ENCODE measurements at regions not wholly inside any gene's neighbourhood (a gene's known extent, or its start where the extent isn't known, plus 50 kb on each side); places are given as distances from the start of the nearest gene placed in this dataset.

DNA sequence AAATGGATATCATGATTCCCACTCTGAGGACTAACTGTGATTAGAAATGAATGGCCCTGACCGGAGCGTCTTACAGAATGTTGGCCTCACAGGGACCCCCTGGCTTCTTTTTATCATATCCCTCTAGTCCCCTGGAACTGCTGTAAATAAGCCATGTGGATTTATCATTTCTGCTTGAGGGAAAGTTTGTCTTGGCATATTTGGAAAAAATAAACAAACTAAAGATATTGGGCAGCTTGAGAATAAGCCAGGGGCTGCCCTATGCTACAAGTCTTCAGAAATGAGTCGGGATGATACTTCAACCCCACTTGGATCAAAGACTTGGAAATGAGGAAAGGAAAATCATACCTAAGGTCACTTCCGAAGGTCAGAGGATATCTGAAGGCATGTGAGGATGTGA, 179.1 kb downstream of the THBS2 start:
- in situ Hi-C loops (cut with HindIII; ENCODE audit: low pct_unique_long_range_greater_than_20kb, low sequenced_read_pairs): no loop called here
- no peak for DNase-seq (ENCODE audit: low read depth, low spot score)

DNA sequence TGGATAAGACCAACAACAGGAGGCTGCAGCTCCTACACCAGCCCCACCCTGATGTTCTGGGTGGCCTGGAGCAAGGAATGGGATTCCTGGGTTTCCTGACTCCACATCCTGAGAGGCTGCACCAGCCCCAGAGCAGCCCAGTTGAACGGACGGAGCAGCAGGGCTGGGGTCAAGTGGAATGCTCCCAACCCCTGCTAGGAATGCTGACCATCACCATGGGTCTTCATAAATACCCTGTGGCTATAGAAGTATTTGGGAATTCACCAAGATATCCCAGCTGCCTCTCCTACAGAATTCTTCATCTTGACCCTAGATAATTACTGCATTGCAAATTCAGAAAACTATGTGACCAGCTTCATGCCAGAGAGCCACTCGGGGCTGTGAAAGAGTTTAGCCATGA, 180.3 kb downstream of the THBS2 start:
- in situ Hi-C loops (cut with HindIII; ENCODE audit: low pct_unique_long_range_greater_than_20kb, low sequenced_read_pairs): no loop called here
- no peak for DNase-seq (ENCODE audit: low read depth, low spot score)

DNA sequence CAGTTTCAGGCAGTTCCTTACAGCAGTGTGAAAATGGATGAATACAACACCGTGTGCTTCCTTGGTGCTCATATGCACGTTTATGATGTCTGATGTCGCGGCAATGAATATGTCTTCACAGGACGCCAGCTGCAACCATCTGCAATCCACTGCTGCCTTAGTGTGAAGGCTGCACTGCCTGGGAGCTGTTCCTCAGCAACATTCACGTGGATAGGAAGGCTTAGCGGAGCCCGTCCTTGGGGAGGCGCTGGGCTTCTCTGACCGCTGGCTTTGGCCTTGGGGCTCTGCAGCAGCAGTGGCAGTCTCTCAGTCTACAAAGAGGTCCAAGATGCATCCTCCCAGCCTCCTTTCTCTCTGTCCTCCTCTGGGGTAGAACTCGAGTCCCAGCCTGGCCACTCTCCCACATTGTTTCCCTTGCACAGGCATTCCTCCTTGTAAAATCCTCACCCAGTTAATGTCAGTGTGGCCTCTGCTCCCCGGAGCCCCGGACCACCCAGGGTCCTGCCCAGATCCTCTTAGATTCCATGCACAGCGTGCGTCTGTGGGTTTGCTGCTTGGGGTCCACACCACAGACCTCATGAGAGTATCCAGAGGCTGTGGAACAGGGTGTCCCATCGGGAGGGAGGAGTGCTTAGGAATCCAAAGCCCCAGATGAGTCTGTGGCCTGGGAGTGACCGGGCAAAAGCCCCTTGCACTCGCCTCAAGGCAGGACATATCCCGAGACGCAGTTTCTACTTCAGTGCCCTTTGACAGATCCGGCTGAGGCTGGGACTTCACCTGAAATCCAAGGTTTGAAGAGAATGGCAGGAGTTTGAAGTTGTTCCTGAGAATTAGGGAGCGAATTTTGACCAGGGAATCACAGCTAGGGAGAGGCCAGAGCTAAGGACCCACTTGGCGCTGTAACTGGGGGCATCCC, 181.3 kb downstream of the THBS2 start:
- in situ Hi-C loops (cut with HindIII; ENCODE audit: low pct_unique_long_range_greater_than_20kb, low sequenced_read_pairs): no loop called here
- DNase-seq (ENCODE audit: low read depth, low spot score): no peak

GRCh38 chr6:169071394-169071793, 182.3 kb downstream of the THBS2 start:
- in situ Hi-C loops (cut with HindIII; ENCODE audit: low pct_unique_long_range_greater_than_20kb, low sequenced_read_pairs): no loop called here
- peak; percentile 10 for DNase-seq (ENCODE audit: low read depth, low spot score)

- peak; percentile 96 for DNase-seq (ENCODE audit: low read depth, low spot score)
- in situ Hi-C loops (cut with HindIII; ENCODE audit: low pct_unique_long_range_greater_than_20kb, low sequenced_read_pairs): no loop called here
Measured at GRCh38 chr6:169070506-169071176, 183.0 kb downstream of the THBS2 start.

DNA sequence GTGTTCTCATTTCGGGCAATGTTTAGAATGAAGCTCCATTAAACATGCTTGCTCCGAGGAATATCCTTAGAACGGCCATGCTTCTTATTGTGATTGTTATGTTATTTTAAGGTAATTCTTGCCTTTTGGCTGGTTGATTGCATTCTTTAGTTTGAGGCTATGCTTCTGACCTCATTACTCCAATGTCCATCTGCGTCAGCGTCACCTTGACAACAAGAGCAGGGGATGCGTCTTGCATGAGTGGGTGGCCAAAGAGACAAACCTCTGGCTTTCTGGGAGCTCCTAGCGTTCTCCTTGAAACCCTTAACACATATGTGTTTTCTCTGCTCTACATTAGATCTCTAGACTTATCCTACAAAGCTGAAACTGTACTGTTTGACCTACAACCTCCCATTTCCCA, 184.3 kb downstream of the THBS2 start:
- DNase-seq (ENCODE audit: low read depth, low spot score): no peak
- in situ Hi-C loops (cut with HindIII; ENCODE audit: low pct_unique_long_range_greater_than_20kb, low sequenced_read_pairs): no loop called here

- no peak for DNase-seq (ENCODE audit: low read depth, low spot score)
- in situ Hi-C loops (cut with HindIII; ENCODE audit: low pct_unique_long_range_greater_than_20kb, low sequenced_read_pairs): no loop called here
Measured at GRCh38 chr6:169064194-169064593, 189.5 kb downstream of the THBS2 start.

DNA sequence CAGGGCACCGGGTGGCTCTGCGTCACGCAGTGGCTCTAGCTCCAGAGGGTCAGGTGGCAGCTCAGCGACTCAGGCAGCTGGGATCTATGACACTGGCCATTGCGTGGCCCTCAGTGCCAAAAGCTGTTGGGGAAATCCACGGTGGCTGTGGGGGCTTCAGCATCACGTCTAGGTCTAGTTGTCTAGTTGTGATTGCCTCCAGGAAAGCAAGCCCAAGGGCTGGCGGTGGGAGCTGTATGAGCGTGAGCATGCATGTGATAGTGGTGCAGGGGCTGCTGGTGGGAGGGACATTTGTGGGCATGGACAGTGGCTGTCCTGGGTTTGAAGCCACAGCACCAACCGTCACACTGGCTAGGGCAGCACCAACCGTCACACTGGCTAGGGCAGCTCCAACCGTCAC, 191.4 kb downstream of the THBS2 start:
- in situ Hi-C loops (cut with HindIII; ENCODE audit: low pct_unique_long_range_greater_than_20kb, low sequenced_read_pairs): no loop called here
- DNase-seq (ENCODE audit: low read depth, low spot score): no peak

DNA sequence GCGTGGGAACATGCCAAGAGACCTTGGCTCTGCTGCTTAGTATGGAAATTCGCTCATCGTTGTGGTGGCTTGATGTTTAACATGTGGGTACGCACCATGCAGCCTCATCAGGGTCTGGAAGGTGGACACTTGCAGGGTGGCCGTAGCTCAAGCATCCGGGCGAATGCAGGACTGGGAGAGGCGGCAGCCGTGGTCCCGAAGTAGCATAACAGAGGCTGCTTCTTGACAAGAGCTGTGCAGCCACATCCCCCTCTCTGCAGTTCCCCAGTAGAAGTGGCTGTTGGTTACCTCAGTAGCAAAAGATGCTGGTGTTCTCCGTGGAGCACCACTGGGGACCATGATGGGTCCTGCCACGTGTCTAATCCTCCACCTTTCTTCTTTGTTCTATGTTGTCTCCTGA, 195.0 kb downstream of the THBS2 start:
- DNase-seq (ENCODE audit: low read depth, low spot score): no peak
- in situ Hi-C loops (cut with HindIII; ENCODE audit: low pct_unique_long_range_greater_than_20kb, low sequenced_read_pairs): no loop called here

GRCh38 chr6:169052462-169052861, 201.2 kb downstream of the THBS2 start:
- in situ Hi-C loops (cut with HindIII; ENCODE audit: low pct_unique_long_range_greater_than_20kb, low sequenced_read_pairs): no loop called here
- no peak for DNase-seq (ENCODE audit: low read depth, low spot score)

GRCh38 chr6:169051371-169051770, 202.3 kb downstream of the THBS2 start:
- in situ Hi-C loops (cut with HindIII; ENCODE audit: low pct_unique_long_range_greater_than_20kb, low sequenced_read_pairs): no loop called here
- no peak for DNase-seq (ENCODE audit: low read depth, low spot score)

DNA sequence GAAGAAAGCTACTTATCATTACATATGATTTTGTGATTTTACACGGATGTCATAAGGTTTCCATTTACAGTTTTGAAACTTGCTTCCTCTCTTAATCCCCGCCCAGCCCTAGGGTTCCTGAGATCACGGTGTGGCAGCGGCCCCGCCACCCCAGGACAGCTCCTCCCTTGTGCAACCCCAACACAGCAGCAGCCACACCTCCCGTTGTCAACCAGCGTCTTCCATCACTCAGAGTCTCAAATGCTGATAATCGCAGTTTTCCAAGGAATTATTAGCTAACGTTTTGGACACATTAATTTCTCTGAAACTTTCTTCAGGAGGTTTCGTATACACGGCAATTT, 204.8 kb downstream of the THBS2 start:
- no peak for DNase-seq (ENCODE audit: low read depth, low spot score)
- in situ Hi-C loops (cut with HindIII; ENCODE audit: low pct_unique_long_range_greater_than_20kb, low sequenced_read_pairs): no loop called here

- in situ Hi-C loops (cut with HindIII; ENCODE audit: low pct_unique_long_range_greater_than_20kb, low sequenced_read_pairs): no loop called here
- DNase-seq (ENCODE audit: low read depth, low spot score): no peak
Measured at GRCh38 chr6:169048185-169048864, 205.3 kb downstream of the THBS2 start.

GRCh38 chr6:169047345-169047744, 206.3 kb downstream of the THBS2 start:
- in situ Hi-C loops (cut with HindIII; ENCODE audit: low pct_unique_long_range_greater_than_20kb, low sequenced_read_pairs): no loop called here
- no peak for DNase-seq (ENCODE audit: low read depth, low spot score)

DNA sequence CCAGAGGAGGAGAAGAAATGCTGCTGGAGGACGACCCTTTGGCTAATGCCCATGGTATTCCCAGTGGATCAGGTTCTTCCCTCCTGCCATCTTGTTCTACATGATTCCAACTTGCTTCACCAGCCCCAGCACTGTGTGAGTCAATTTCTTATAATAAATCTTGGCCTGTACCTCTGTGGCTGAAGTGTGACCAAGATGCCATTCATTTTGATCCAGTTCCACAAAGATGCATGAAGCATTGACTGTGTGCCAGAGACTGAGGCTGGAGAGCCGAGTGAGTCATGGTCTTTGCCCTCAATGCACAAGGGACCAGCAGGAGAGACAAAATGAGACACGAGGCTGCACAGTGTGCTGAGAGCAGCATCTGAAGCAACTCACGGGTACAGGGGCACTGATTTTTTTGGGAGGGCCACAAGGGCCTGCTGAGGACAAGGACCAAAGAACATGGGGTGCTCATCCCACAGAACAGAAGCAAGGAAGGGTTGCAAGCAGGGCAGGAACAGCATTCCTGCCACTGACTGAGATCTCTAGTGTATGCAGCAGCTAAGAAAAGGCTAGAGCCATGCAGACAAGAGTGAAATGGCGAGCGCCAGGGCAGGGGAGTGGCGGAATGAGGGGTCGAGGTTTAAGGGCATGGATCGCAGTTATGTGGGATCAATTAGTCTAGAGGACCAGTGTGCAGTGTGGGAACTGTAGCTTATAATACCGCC, 207.0 kb downstream of the THBS2 start:
- in situ Hi-C loops (cut with HindIII; ENCODE audit: low pct_unique_long_range_greater_than_20kb, low sequenced_read_pairs): no loop called here
- peak; percentile 28 for DNase-seq (ENCODE audit: low read depth, low spot score)

DNA sequence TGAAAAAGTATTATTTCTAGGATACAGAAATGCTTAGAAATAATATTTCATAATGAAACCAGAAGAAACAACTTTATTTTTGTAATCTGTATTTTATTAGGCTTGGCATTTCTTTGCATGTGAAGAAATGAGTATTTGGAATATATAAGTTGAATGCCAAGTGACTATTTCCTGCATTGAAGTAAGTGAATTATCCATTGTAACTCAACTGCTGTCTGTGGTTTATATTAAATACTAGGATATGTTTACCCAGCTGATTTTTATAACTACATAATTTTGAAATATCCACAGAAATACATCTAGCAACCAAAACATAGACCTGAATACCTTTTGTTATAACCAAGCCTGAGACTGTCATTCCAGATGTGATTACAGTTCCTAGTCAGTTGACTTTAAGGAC, 207.6 kb downstream of the THBS2 start:
- in situ Hi-C loops (cut with HindIII; ENCODE audit: low pct_unique_long_range_greater_than_20kb, low sequenced_read_pairs): no loop called here
- DNase-seq (ENCODE audit: low read depth, low spot score): no peak

DNA sequence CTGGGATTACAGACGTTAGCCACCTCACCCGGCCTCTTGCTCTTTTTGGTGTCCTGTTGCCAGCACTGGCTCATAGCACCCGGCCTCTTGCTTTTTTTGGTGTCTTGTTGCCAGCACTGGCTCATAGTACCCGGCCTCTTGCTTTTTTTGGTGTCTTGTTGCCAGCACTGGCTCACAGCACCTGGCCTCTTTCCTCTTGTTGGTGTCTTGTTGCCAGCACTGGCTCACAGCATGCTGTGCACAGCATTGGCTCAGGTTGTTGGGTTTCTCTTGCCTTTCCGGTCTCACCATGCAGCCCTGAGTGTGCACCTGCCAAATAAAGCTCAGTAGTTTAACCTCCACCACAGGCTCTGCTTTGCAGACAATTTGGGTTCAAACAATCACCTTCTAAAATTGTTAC, 208.2 kb downstream of the THBS2 start:
- in situ Hi-C loops (cut with HindIII; ENCODE audit: low pct_unique_long_range_greater_than_20kb, low sequenced_read_pairs): no loop called here
- DNase-seq (ENCODE audit: low read depth, low spot score): no peak

All from SK-MEL-5 (cell line).